ENCODE measurements at regions not wholly inside any gene's neighbourhood (a gene's known extent, or its start where the extent isn't known, plus 50 kb on each side); places are given as distances from the start of the nearest gene placed in this dataset.

DNA sequence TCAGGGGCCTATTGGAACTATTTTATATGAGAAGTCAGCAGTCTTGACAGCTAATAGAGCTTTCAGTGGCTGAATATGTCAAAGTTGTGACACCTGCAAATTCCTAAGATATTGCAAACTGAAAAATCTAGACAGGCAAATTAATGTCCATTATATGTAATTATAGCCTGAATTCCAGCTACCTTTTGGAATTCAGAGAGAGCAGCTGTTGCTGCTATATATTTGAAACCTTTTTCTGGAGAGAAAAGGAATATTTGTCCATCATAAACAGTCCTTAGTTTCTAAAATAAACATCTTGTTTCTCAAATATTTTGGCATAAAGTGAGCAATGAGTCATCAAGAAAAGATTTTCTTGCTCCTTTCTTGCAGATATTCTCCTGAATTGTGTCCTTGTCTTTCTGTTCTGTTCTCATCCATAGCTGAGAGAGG is 408.9 kb upstream of the SEMA3D start:
- H3K4me1 ChIP-seq, result no peaks in the 10 kb centered on the region
- no peak for DNase-seq
- no peaks in the 10 kb centered on the region for H3K27me3 ChIP-seq (ENCODE audit: low read depth)
- H3K36me3 ChIP-seq, result no peaks in the 10 kb centered on the region
- H3K27ac ChIP-seq (replicated peaks), result no peak overlapping the region
- no peaks in the 10 kb centered on the region for H3K9me3 ChIP-seq (replicated peaks)
- intact Hi-C loops (cut with micrococcal nuclease), result no loop called here
- no peak overlapping the region for H3K4me3 ChIP-seq
- TF ChIP-seq, protein P1, sequence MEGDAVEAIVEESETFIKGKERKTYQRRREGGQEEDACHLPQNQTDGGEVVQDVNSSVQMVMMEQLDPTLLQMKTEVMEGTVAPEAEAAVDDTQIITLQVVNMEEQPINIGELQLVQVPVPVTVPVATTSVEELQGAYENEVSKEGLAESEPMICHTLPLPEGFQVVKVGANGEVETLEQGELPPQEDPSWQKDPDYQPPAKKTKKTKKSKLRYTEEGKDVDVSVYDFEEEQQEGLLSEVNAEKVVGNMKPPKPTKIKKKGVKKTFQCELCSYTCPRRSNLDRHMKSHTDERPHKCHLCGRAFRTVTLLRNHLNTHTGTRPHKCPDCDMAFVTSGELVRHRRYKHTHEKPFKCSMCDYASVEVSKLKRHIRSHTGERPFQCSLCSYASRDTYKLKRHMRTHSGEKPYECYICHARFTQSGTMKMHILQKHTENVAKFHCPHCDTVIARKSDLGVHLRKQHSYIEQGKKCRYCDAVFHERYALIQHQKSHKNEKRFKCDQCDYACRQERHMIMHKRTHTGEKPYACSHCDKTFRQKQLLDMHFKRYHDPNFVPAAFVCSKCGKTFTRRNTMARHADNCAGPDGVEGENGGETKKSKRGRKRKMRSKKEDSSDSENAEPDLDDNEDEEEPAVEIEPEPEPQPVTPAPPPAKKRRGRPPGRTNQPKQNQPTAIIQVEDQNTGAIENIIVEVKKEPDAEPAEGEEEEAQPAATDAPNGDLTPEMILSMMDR (IDR thresholded peaks at IDR 0.05; ENCODE audit: borderline replicate concordance), result no peak

DNA sequence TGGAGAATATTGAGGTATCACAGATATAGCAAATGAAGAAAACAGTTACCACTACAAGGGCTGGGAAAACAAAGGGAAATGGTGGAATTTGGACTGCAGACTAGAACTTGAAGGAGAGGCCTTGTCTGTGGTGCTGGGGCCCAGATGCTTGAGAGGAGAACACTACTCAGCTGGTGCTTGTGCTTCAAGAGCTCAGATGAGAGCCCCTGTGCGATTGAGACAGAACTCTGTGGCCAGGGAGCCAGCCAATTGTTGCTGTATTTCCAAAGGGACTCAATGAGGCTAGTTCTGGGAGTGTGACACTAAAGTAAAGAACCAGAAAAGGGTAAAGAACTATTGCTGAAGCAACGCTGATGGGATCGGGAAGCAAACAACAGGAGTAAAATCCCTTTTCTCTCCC is 406.5 kb upstream of the SEMA3D start:
- no peak overlapping the region for H3K4me3 ChIP-seq
- no peaks in the 10 kb centered on the region for H3K4me1 ChIP-seq
- TF ChIP-seq, protein P1 (IDR thresholded peaks at IDR 0.05; ENCODE audit: borderline replicate concordance), result no peak
- no peak overlapping the region for H3K27ac ChIP-seq (replicated peaks)
- intact Hi-C loops (cut with micrococcal nuclease), result no loop called here
- H3K27me3 ChIP-seq (ENCODE audit: low read depth), result no peaks in the 10 kb centered on the region
- H3K36me3 ChIP-seq, result no peaks in the 10 kb centered on the region
- no peaks in the 10 kb centered on the region for H3K9me3 ChIP-seq (replicated peaks)
- DNase-seq, result no peak

DNA sequence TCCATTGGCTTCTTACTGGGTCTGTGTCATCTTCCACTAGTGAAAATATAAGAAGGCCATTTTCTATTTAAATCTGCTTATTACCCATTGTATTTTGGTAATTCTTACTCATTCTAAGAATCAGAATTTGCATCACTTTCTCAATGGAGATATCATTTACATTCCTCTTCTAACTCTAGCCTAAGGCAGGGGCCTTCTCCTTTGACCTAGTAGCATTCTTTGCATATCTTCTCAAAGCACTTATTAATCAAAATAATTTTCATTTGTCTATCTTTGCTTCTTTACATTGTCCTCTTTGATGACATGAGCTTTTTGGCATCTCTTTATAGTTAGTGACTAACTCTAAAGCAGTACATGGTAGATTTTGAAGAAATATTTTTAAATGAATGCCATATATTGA is 400.9 kb upstream of the SEMA3D start:
- Histone ChIP-seq H3K27ac (replicated peaks) (no peak overlapping the region), H3K9me3 (replicated peaks) (no peaks in the 10 kb centered on the region), H3K4me1 (no peaks in the 10 kb centered on the region), H3K27me3 (ENCODE audit: low read depth) (no peaks in the 10 kb centered on the region), H3K36me3 (no peaks in the 10 kb centered on the region), H3K4me3 (no peak overlapping the region)
- no peak for DNase-seq
- intact Hi-C loops (cut with micrococcal nuclease), result no loop called here
- TF ChIP-seq, protein P1 (IDR thresholded peaks at IDR 0.05; ENCODE audit: borderline replicate concordance), result no peak

GRCh38 chr7:85586091-85586490 is 399.2 kb upstream of the SEMA3D start:
- H3K4me1 ChIP-seq, result no peaks in the 10 kb centered on the region
- H3K27ac ChIP-seq (replicated peaks), result no peak overlapping the region
- no peaks in the 10 kb centered on the region for H3K27me3 ChIP-seq (ENCODE audit: low read depth)
- H3K36me3 ChIP-seq, result no peaks in the 10 kb centered on the region
- H3K4me3 ChIP-seq, result no peak overlapping the region
- intact Hi-C loops (cut with micrococcal nuclease), result no loop called here
- DNase-seq, result no peak
- H3K9me3 ChIP-seq (replicated peaks), result no peaks in the 10 kb centered on the region
- TF ChIP-seq, protein P1 (IDR thresholded peaks at IDR 0.05; ENCODE audit: borderline replicate concordance), result no peak

- DNase-seq, result no peak
Measured at GRCh38 chr7:85583131-85583953, 396.5 kb upstream of the SEMA3D start.

More at GRCh38 chr7:85583131-85583953, 396.5 kb upstream of the SEMA3D start:
- intact Hi-C loops (cut with micrococcal nuclease), result no loop called here
- Histone ChIP-seq H3K4me3 (no peak overlapping the region), H3K36me3 (no peaks in the 10 kb centered on the region), H3K4me1 (no peaks in the 10 kb centered on the region), H3K9me3 (replicated peaks) (no peaks in the 10 kb centered on the region), H3K27me3 (ENCODE audit: low read depth) (no peaks in the 10 kb centered on the region), H3K27ac (replicated peaks) (no peak overlapping the region)
- TF ChIP-seq, protein P1 (IDR thresholded peaks at IDR 0.05; ENCODE audit: borderline replicate concordance), result no peak

All from left ventricle myocardium inferior (tissue), 1 donor.